ENCODE measurements at regions not wholly inside any gene's neighbourhood (a gene's known extent, or its start where the extent isn't known, plus 50 kb on each side); places are given as distances from the start of the nearest gene placed in this dataset.

- Mint-ChIP-seq H3K4me3 (ENCODE audit: unreplicated experiment) (no peak overlapping the region), H3K9me3 (ENCODE audit: unreplicated experiment) (no peaks in the 10 kb centered on the region), H3K4me1 (ENCODE audit: low read depth, unreplicated experiment) (peaks cover 2% of the 10 kb centered on the region), H3K27me3 (ENCODE audit: unreplicated experiment) (peaks cover 4% of the 10 kb centered on the region), H3K36me3 (ENCODE audit: unreplicated experiment) (no peaks in the 10 kb centered on the region), H3K27ac (ENCODE audit: unreplicated experiment) (no peak overlapping the region)
- TF ChIP-seq CTCF (IDR thresholded peaks at IDR 0.05; ENCODE audit: partially characterized antibody, unreplicated experiment), result no peak
- no peak for DNase-seq
Observed at GRCh38 chr13:111555903-111556302, 235.5 kb downstream of the TEX29 start.

- DNase-seq, result no peak
- H3K4me3 Mint-ChIP-seq (ENCODE audit: unreplicated experiment), result no peak overlapping the region
- peaks cover 4% of the 10 kb centered on the region for H3K27me3 Mint-ChIP-seq (ENCODE audit: unreplicated experiment)
- no peak for TF ChIP-seq CTCF (IDR thresholded peaks at IDR 0.05; ENCODE audit: partially characterized antibody, unreplicated experiment)
- peaks cover 4% of the 10 kb centered on the region for H3K4me1 Mint-ChIP-seq (ENCODE audit: low read depth, unreplicated experiment)
- H3K27ac Mint-ChIP-seq (ENCODE audit: unreplicated experiment), result no peak overlapping the region
- no peaks in the 10 kb centered on the region for H3K36me3 Mint-ChIP-seq (ENCODE audit: unreplicated experiment)
- H3K9me3 Mint-ChIP-seq (ENCODE audit: unreplicated experiment), result no peaks in the 10 kb centered on the region
Observed at GRCh38 chr13:111556496-111556895, 236.1 kb downstream of the TEX29 start.

GRCh38 chr13:111557921-111558699, 237.7 kb downstream of the TEX29 start:
- no peaks in the 10 kb centered on the region for H3K9me3 Mint-ChIP-seq (ENCODE audit: unreplicated experiment)
- H3K4me1 Mint-ChIP-seq (ENCODE audit: low read depth, unreplicated experiment), result peaks cover 4% of the 10 kb centered on the region
- H3K27ac Mint-ChIP-seq (ENCODE audit: unreplicated experiment), result no peak overlapping the region
- H3K27me3 Mint-ChIP-seq (ENCODE audit: unreplicated experiment), result peaks cover 6% of the 10 kb centered on the region
- TF ChIP-seq CTCF (IDR thresholded peaks at IDR 0.05; ENCODE audit: partially characterized antibody, unreplicated experiment), result no peak
- H3K36me3 Mint-ChIP-seq (ENCODE audit: unreplicated experiment), result peaks cover 3% of the 10 kb centered on the region
- no peak for DNase-seq
- H3K4me3 Mint-ChIP-seq (ENCODE audit: unreplicated experiment), result no peak overlapping the region

- TF ChIP-seq CTCF (IDR thresholded peaks at IDR 0.05; ENCODE audit: partially characterized antibody, unreplicated experiment), result no peak
- peaks cover 3% of the 10 kb centered on the region for H3K36me3 Mint-ChIP-seq (ENCODE audit: unreplicated experiment)
- peaks cover 2% of the 10 kb centered on the region for H3K4me1 Mint-ChIP-seq (ENCODE audit: low read depth, unreplicated experiment)
- H3K27me3 Mint-ChIP-seq (ENCODE audit: unreplicated experiment), result peaks cover 8% of the 10 kb centered on the region
- DNase-seq, result no peak
- no peak overlapping the region for H3K27ac Mint-ChIP-seq (ENCODE audit: unreplicated experiment)
- no peak overlapping the region for H3K4me3 Mint-ChIP-seq (ENCODE audit: unreplicated experiment)
- H3K9me3 Mint-ChIP-seq (ENCODE audit: unreplicated experiment), result no peaks in the 10 kb centered on the region
Observed at GRCh38 chr13:111558700-111559088, 238.3 kb downstream of the TEX29 start.

DNA sequence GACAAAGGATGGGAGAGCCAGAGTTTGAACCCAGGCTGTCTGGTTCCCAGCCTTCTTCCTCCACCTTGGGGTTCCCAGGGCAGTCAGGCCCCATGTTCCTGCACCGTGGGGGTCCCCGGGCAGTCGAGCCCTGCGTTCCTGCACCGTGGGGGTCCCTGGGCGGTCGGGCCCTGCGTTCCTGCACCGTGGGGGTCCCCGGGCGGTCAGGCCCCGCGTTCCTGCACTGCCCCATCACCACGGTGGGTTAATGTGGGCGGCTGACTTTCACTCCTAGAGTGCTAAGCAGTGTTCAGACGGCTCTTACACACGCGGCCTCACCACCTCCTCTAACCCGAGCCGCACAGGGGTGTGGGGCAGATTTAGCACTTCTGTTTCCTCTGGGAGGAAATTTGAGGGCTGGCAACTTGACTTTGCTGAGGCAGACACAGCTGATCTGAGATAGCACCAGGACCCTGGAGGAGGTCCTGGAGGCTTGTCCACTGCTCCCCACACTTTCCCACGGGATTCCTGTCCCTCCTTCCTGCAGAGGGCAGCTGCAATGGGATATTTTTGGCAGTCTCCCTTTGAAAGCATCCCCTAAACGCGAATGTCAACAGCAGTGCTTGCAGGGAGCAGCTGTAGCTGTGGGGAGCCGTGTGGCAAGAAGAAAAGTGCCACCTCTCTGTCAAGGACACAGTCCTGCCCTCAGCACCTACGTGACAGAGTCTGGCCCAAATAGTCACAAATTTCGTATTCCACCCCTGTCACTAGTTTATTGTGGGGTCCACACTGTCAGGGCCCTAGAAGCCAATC, 239.4 kb downstream of the TEX29 start:
- no peaks in the 10 kb centered on the region for H3K9me3 Mint-ChIP-seq (ENCODE audit: unreplicated experiment)

More for the DNA sequence above, 239.4 kb downstream of the TEX29 start:
- DNase-seq, result no peak
- Mint-ChIP-seq H3K27ac (ENCODE audit: unreplicated experiment) (no peak overlapping the region), H3K27me3 (ENCODE audit: unreplicated experiment) (peaks cover 8% of the 10 kb centered on the region), H3K36me3 (ENCODE audit: unreplicated experiment) (peaks cover 3% of the 10 kb centered on the region), H3K4me1 (ENCODE audit: low read depth, unreplicated experiment) (peaks cover 2% of the 10 kb centered on the region), H3K4me3 (ENCODE audit: unreplicated experiment) (no peak overlapping the region)
- no peak for TF ChIP-seq CTCF (IDR thresholded peaks at IDR 0.05; ENCODE audit: partially characterized antibody, unreplicated experiment)

Measured in glutamatergic neuron (in vitro differentiated cells).